HCT116 (cell line): ENCODE measurements at regions not wholly inside any gene's neighbourhood (a gene's known extent, or its start where the extent isn't known, plus 50 kb on each side); places are given as distances from the start of the nearest gene placed in this dataset.

ENCODE experiments used
- ATAC-seq: fragments of 200-7000 bp; cut with Tn5 transposase; 2 replicates; pipeline ENCODE4 v1.9.1; 2020; ENCODE audit warnings: mild to moderate bottlenecking, moderate library complexity
- BruUV-seq: library from RNA; stranded (reverse); fragments of 400-500 nt; replicated peaks from 2 replicates; lab custom pipeline; 2021; lab: Mats Ljungman, UMichigan
- CTCF ChIA-PET: fragments of 300-600 bp; sonication (Branson Sonifier 250); formaldehyde crosslinking; loops from one replicate; lab custom pipeline; 2021; ENCODE audit warnings: antibody characterized with exemption; lab: Charles Lee
- POLR2A ChIA-PET: fragments of 300-600, 350-600 bp; sonication (Branson Sonifier 250); formaldehyde crosslinking; loops from one replicate; lab custom pipeline; 2021; ENCODE audit warnings: antibody characterized with exemption; lab: Charles Lee
- RAD21 ChIA-PET, 2 experiments: fragments of 300-600 bp; sonication (Branson Sonifier 250); formaldehyde crosslinking; loops; one replicate each; lab custom pipeline; 2023; ENCODE audit warnings: low total read pairs in 2 of 2; ENCODE audit not compliant: uncharacterized antibody in 2 of 2, unreplicated experiment in 2 of 2, low non-redundant PET in 1 of 2; lab: Charles Lee
- DNase-seq: peaks from one replicate; pipeline ENCODE4 v3.0.0-alpha.2; 2010; ENCODE audit warnings: low read depth, low spot score
- H2AFZ ChIP-seq: fragments of 200-600 bp; shearing (Covaris generic), sonication (generic); 2 replicates; pipeline ENCODE4 v1.6.1; 2017; ENCODE audit warnings: low read depth, mixed run types, mixed read lengths, antibody characterized with exemption, low read length; ENCODE audit not compliant: poor library complexity, severe bottlenecking
- H3K27ac ChIP-seq: 2 replicates; pipeline ENCODE4 v1.5.1; 2012; ENCODE audit warnings: low read depth, low read length
- H3K27me3 ChIP-seq: fragments of 200-600 bp; sonication (generic); 2 replicates; pipeline ENCODE4 v1.6.1; 2016; ENCODE audit warnings: mixed run types, low read length, mixed read lengths; ENCODE audit not compliant: insufficient read depth
- H3K36me3 ChIP-seq, 2 experiments: fragments of 200-500 bp in 1 of 2; fragments of 200-600 bp in 1 of 2; sonication (Bioruptor generic) in 1 of 2; sonication (generic) in 1 of 2; 2 replicates each; pipeline versions ENCODE4 v1.5.1 to v1.6.1; 2014 to 2016; ENCODE audit warnings: low read length in 2 of 2, inconsistent platforms in 1 of 2, mixed read lengths in 1 of 2, mixed run types in 1 of 2; ENCODE audit not compliant: insufficient read depth in 2 of 2, control insufficient read depth in 1 of 2
- H3K4me1 ChIP-seq, 2 experiments: fragments of 200-600 bp in 1 of 2; sonication (generic) in 1 of 2; 2 replicates each; pipeline versions ENCODE4 v1.5.1 to v1.6.1; 2012 to 2017; ENCODE audit warnings: low read length in 2 of 2, inconsistent platforms in 1 of 2, mild to moderate bottlenecking in 1 of 2, mixed read lengths in 1 of 2, mixed run types in 1 of 2, moderate library complexity in 1 of 2; ENCODE audit not compliant: insufficient read depth in 2 of 2, control insufficient read depth in 1 of 2
- H3K4me2 ChIP-seq: fragments of 200-600 bp; sonication (generic); 2 replicates; pipeline ENCODE4 v1.6.1; 2017; ENCODE audit warnings: mixed run types, low read length, mixed read lengths
- H3K4me3 ChIP-seq, 2 experiments: fragments of 200-600 bp in 1 of 2; sonication (generic) in 1 of 2; replicated peaks in 1 of 2; 2 replicates each; pipeline ENCODE4 v1.5.1; 2011 to 2016; ENCODE audit warnings: low read length in 2 of 2, control low read depth in 1 of 2, low read depth in 1 of 2, mild to moderate bottlenecking in 1 of 2, mixed read lengths in 1 of 2, mixed run types in 1 of 2
- H3K79me2 ChIP-seq: fragments of 200-600 bp; sonication (generic); 2 replicates; pipeline ENCODE4 v1.6.1; 2017; ENCODE audit warnings: mild to moderate bottlenecking, mixed run types, low read length, moderate library complexity, mixed read lengths; ENCODE audit not compliant: insufficient read depth
- H3K9ac ChIP-seq: fragments of 200-600 bp; sonication (generic); 2 replicates; pipeline ENCODE4 v1.6.1; 2016; ENCODE audit warnings: low read length, mixed read lengths
- H3K9me2 ChIP-seq: fragments of 200-600 bp; sonication (generic), shearing (Covaris generic); 2 replicates; pipeline ENCODE4 v1.6.1; 2017; ENCODE audit warnings: mixed run types, mild to moderate bottlenecking, moderate library complexity; ENCODE audit not compliant: insufficient read depth
- H3K9me3 ChIP-seq, 2 experiments: fragments of 200-500 bp in 1 of 2; fragments of 200-600 bp in 1 of 2; sonication (Bioruptor generic) in 1 of 2; sonication (generic) in 1 of 2; 2 replicates each; pipeline ENCODE4 v1.6.1; 2014 to 2017; ENCODE audit warnings: low read length in 2 of 2, mixed read lengths in 2 of 2, inconsistent platforms in 1 of 2, low read depth in 1 of 2, mild to moderate bottlenecking in 1 of 2, mixed run types in 1 of 2, moderate library complexity in 1 of 2; ENCODE audit not compliant: control insufficient read depth in 1 of 2, insufficient read depth in 1 of 2
- H4K20me1 ChIP-seq: fragments of 200-600 bp; sonication (generic), shearing (Covaris generic); 2 replicates; pipeline ENCODE4 v1.6.1; 2017; ENCODE audit warnings: mixed run types, mild to moderate bottlenecking, moderate library complexity; ENCODE audit not compliant: insufficient read depth
- ATF3 ChIP-seq: IDR thresholded peaks from 2 replicates; pipeline ENCODE4 v1.6.1; 2012
- CEBPB ChIP-seq: IDR thresholded peaks from 2 replicates; pipeline ENCODE4 v1.6.1; 2012; ENCODE audit warnings: low read depth
- EGR1 ChIP-seq: IDR thresholded peaks from 2 replicates; pipeline ENCODE4 v1.6.1; 2012; ENCODE audit warnings: low read depth
- ELF1 ChIP-seq: IDR thresholded peaks from 2 replicates; pipeline ENCODE4 v1.6.1; 2012; ENCODE audit warnings: low read depth, borderline replicate concordance
- EZH2 ChIP-seq: fragments of 200-600 bp; sonication (generic); IDR thresholded peaks from 2 replicates; pipeline ENCODE4 v1.6.1; 2017; ENCODE audit warnings: antibody characterized with exemption, mixed run types
- EZH2phosphoT487 ChIP-seq: fragments of 200-600 bp; IDR thresholded peaks from 2 replicates; pipeline ENCODE4 v1.6.1; 2018; ENCODE audit warnings: antibody characterized with exemption, borderline replicate concordance
- MAX ChIP-seq: IDR thresholded peaks from 2 replicates; pipeline ENCODE4 v1.6.1; 2012
- POLR2A ChIP-seq: IDR thresholded peaks from 2 replicates; pipeline ENCODE4 v1.7.0; 2011; ENCODE audit warnings: borderline replicate concordance; ENCODE audit not compliant: insufficient read depth, insufficient read length; ENCODE audit errors: extremely low read depth
- POLR2AphosphoS5 ChIP-seq: IDR thresholded peaks from 2 replicates; pipeline ENCODE4 v1.6.1; 2011; ENCODE audit warnings: mild to moderate bottlenecking, low read depth, low read length, moderate library complexity
- SIN3A ChIP-seq: IDR thresholded peaks from 2 replicates; pipeline ENCODE4 v1.6.1; 2012; ENCODE audit warnings: low read depth
- YY1 ChIP-seq: IDR thresholded peaks from 2 replicates; pipeline ENCODE4 v1.6.1; 2011; ENCODE audit warnings: low read length, low read depth, moderate library complexity, mild to moderate bottlenecking; ENCODE audit not compliant: insufficient replicate concordance; ENCODE audit errors: extremely low read depth
- ZBTB33 ChIP-seq: IDR thresholded peaks from 2 replicates; pipeline ENCODE4 v1.6.1; 2011; ENCODE audit warnings: mild to moderate bottlenecking, low read length, moderate library complexity; ENCODE audit not compliant: insufficient replicate concordance; ENCODE audit errors: extremely low read depth
- intact Hi-C: fragments of 100-400 bp; cut with micrococcal nuclease; formaldehyde crosslinking; loops from 2 replicates; pipeline ENCODE4 v1.10.0; 2022

DNA sequence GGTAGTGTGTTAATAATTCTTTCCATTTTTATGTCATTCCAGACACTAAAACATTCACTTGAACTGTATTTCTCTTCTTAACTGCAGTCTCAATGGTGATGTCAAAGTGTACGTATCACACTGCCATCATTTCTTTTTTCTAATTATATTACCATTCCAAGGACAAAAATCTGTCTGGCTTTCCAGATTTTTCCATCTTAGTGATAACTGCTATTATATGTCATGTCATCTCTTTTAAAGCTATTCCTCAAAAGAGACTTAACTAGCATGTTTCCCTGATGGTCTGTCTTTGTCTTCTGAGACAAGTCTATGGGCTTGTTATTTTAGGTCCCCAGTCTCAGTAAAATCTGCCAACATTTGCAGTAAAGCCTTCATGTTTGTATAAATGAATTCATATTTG lies 1207.1 kb downstream of the PCDH17 start:
- H3K9me3 ChIP-seq = peaks cover 7 to 14% of the 10 kb centered on the region in 2 experiments; a peak in 3 of 4 replicates
- H3K79me2 ChIP-seq = no peaks in the 10 kb centered on the region
- no peaks in the 10 kb centered on the region for H4K20me1 ChIP-seq
- H3K9me2 ChIP-seq = no peaks in the 10 kb centered on the region
- ChIA-PET CTCF (no interaction called here), RAD21 (no interaction called here), POLR2A (no interaction called here)
- H3K36me3 ChIP-seq = no peaks in the 10 kb centered on the region
- TF ChIP-seq EZH2 = no peak
- no peaks in the 10 kb centered on the region for H3K27me3 ChIP-seq
- H3K27ac ChIP-seq = no peak overlapping the region
- H2AFZ ChIP-seq = no peak overlapping the region
- no peak overlapping the region for H3K9ac ChIP-seq
- H3K4me2 ChIP-seq = no peak overlapping the region
- ATAC-seq (no peak), DNase-seq (no peak)
- intact Hi-C loops = no loop called here
- no peak overlapping the region for H3K4me3 ChIP-seq
- H3K4me1 ChIP-seq = no peaks in the 10 kb centered on the region
- BruUV-seq = no TSS peak

DNA sequence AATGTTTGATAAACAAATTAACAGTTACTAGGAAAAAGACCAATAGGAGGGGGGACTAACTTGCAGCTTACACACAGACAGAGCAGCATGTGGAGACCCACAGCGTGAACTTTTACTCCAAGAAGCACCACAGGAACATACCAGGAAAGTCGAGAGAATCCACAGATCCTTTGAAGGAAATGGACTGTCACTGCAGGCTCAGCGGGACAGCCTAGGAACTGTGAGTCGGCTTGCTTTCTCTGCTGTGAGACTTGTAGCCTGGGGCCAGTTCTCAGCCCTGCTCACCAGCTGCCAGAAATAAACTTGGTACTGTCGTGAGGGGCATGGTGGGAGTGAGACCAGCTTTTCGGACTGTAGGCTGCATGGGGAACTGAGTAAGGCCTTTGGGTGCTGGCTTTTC lies 1211.5 kb downstream of the PCDH17 start:
- no peak overlapping the region for H3K4me3 ChIP-seq
- no peaks in the 10 kb centered on the region for H3K79me2 ChIP-seq
- no peak overlapping the region for H3K27ac ChIP-seq
- no peak overlapping the region for H2AFZ ChIP-seq
- no peaks in the 10 kb centered on the region for H3K27me3 ChIP-seq
- RAD21 ChIA-PET = no interaction called here
- H3K36me3 ChIP-seq = no peaks in the 10 kb centered on the region
- H3K9me2 ChIP-seq = no peaks in the 10 kb centered on the region
- H3K4me1 ChIP-seq = no peaks in the 10 kb centered on the region
- peaks cover 4 to 29% of the 10 kb centered on the region in 2 experiments; a peak in 2 of 4 replicates for H3K9me3 ChIP-seq
- intact Hi-C loops = no loop called here
- BruUV-seq = no TSS peak
- POLR2A ChIA-PET = no interaction called here
- H3K9ac ChIP-seq = no peak overlapping the region
- H3K4me2 ChIP-seq = no peak overlapping the region
- ATAC-seq (no peak), DNase-seq (no peak)
- CTCF ChIA-PET = no interaction called here
- no peaks in the 10 kb centered on the region for H4K20me1 ChIP-seq
- no peak for TF ChIP-seq ELF1
- TF ChIP-seq MAX = no peak
- no peak for TF ChIP-seq POLR2AphosphoS5
- no peak for TF ChIP-seq SIN3A
- no peak for TF ChIP-seq CEBPB
- TF ChIP-seq YY1 = no peak
- no peak for TF ChIP-seq POLR2A
- no peak for TF ChIP-seq ZBTB33
- TF ChIP-seq EZH2phosphoT487 = no peak
- TF ChIP-seq ATF3 = no peak
- no peak for TF ChIP-seq EGR1
